K562 (cell line): ENCODE measurements at regions not wholly inside any gene's neighbourhood (a gene's known extent, or its start where the extent isn't known, plus 50 kb on each side); places are given as distances from the start of the nearest gene placed in this dataset.

Source experiments
- ATAC-seq: fragments of 200-7000 bp; cut with Tn5 transposase; 3 replicates; pipeline ENCODE4 v1.9.1; 2020; ENCODE audit warnings: moderate library complexity
- BruUV-seq: library from RNA; stranded (reverse); fragments of 400-500 nt; replicated peaks from 2 replicates; lab custom pipeline; 2021; lab: Mats Ljungman, UMichigan
- CTCF ChIA-PET: fragments of 300-600 bp; formaldehyde crosslinking; extraction: SDS; loops from one replicate; lab custom pipeline; 2021; ENCODE audit warnings: low intra/inter-chr PET ratio; lab: Yijun Ruan, JAX
- POLR2A ChIA-PET: fragments of 300-600, 350-650 bp; sonication (Branson Sonifier 250); formaldehyde crosslinking; extraction: SDS; loops from one replicate; lab custom pipeline; 2021; ENCODE audit warnings: antibody characterized with exemption, inconsistent platforms; lab: Yijun Ruan, JAX
- DNase-seq, 4 experiments: peaks; one replicate each; pipeline versions ENCODE4 v3.0.0 to v3.0.0-alpha.2; 2011 to 2018; ENCODE audit warnings: low spot score in 3 of 4, mixed read lengths in 3 of 4; ENCODE audit errors: extremely low read depth in 1 of 4
- FAIRE-seq: peaks from 2 replicates; lab custom pipeline; 2011; peaks lifted over from hg19 to GRCh38; lab: Jason Lieb, UNC
- H2AFZ ChIP-seq: 2 replicates; pipeline ENCODE4 v1.6.0; 2011; ENCODE audit warnings: low read depth, low read length, control low read depth, inconsistent platforms
- H3K27ac ChIP-seq: fragments of 200-600 bp; 3 replicates; pipeline ENCODE4 v1.8.0; 2011; ENCODE audit warnings: low read depth, mild to moderate bottlenecking, control low read depth, inconsistent platforms, low read length, moderate library complexity, mixed read lengths; ENCODE audit errors: extremely low read depth
- H3K27me3 ChIP-seq, 2 experiments: fragments of 300-600 bp in 1 of 2; 2 replicates in 1 of 2; 3 replicates in 1 of 2; pipeline versions ENCODE4 v1.6.0 to v1.8.0; 2011; ENCODE audit warnings: inconsistent platforms in 2 of 2, low read length in 2 of 2, mild to moderate bottlenecking in 1 of 2, mixed read lengths in 1 of 2, moderate library complexity in 1 of 2; ENCODE audit not compliant: control insufficient read depth in 2 of 2, insufficient read depth in 2 of 2
- H3K36me3 ChIP-seq: fragments of 300-600 bp; 3 replicates; pipeline ENCODE4 v1.8.0; 2011; ENCODE audit warnings: mild to moderate bottlenecking, low read length, inconsistent platforms; ENCODE audit not compliant: control insufficient read depth, insufficient read depth
- H3K4me1 ChIP-seq, 2 experiments: fragments of 200-600 bp in 1 of 2; replicated peaks in 1 of 2; 2 replicates in 1 of 2; 3 replicates in 1 of 2; pipeline versions ENCODE4 v1.5.1 to v1.8.0; 2011; ENCODE audit warnings: inconsistent platforms in 2 of 2, low read length in 2 of 2, mild to moderate bottlenecking in 1 of 2, mixed read lengths in 1 of 2, moderate library complexity in 1 of 2; ENCODE audit not compliant: control insufficient read depth in 2 of 2, insufficient read depth in 2 of 2
- H3K4me2 ChIP-seq: 2 replicates; pipeline ENCODE4 v1.6.1; 2011; ENCODE audit warnings: low read length, control low read depth, inconsistent platforms, mixed read lengths; ENCODE audit not compliant: insufficient read depth
- H3K4me3 ChIP-seq: fragments of 200-600 bp; sonication (generic), shearing (Covaris generic); 2 replicates; pipeline ENCODE4 v1.5.1; 2016; ENCODE audit warnings: control low read depth, inconsistent platforms
- H3K79me2 ChIP-seq: fragments of 200-600 bp; 3 replicates; pipeline ENCODE4 v1.8.0; 2011; ENCODE audit warnings: low read length, inconsistent platforms; ENCODE audit not compliant: control insufficient read depth, insufficient read depth
- H3K9ac ChIP-seq, 2 experiments: 2 replicates each; pipeline versions ENCODE4 v1.6.0 to v1.6.1; 2011; ENCODE audit warnings: low read depth in 2 of 2, low read length in 2 of 2, control low read depth in 1 of 2, inconsistent platforms in 1 of 2, mild to moderate bottlenecking in 1 of 2, mixed read lengths in 1 of 2; ENCODE audit not compliant: insufficient read depth in 1 of 2
- H3K9me1 ChIP-seq: one replicate; pipeline ENCODE4 v1.6.0; 2011; ENCODE audit warnings: inconsistent platforms, mild to moderate bottlenecking, low read length, moderate library complexity; ENCODE audit not compliant: control insufficient read depth, insufficient read depth
- H3K9me3 ChIP-seq: replicated peaks from 2 replicates; pipeline ENCODE4 v1.5.1; 2011; ENCODE audit warnings: low read depth, low read length, inconsistent platforms; ENCODE audit not compliant: control insufficient read depth, insufficient read depth
- H4K20me1 ChIP-seq: replicated peaks from 2 replicates; pipeline ENCODE4 v1.6.1; 2011; ENCODE audit warnings: low read length, inconsistent platforms, mixed read lengths; ENCODE audit not compliant: control insufficient read depth, insufficient read depth
- HINFP ChIP-seq: fragments of 450-650 bp; conservative IDR thresholded peaks from 2 replicates; pipeline ENCODE4 v1.6.1; 2016; ENCODE audit warnings: missing genetic modification characterization, low read depth, mild to moderate bottlenecking, control low read depth, missing compliant biosample characterization
- KLF6 ChIP-seq: fragments of 250-450 bp; sonication (Bioruptor Pico); IDR thresholded peaks from 2 replicates; pipeline ENCODE4 v1.4.0; 2020; ENCODE audit warnings: mild to moderate bottlenecking, moderate library complexity, borderline replicate concordance
- PTRF ChIP-seq: fragments of 450-650 bp; IDR thresholded peaks from 2 replicates; pipeline ENCODE4 v1.6.1; 2016; ENCODE audit warnings: mild to moderate bottlenecking, missing genetic modification characterization, missing compliant biosample characterization
- TFE3 ChIP-seq: fragments of 450-650 bp; formaldehyde crosslinking; IDR thresholded peaks from 2 replicates; pipeline ENCODE4 v1.4.0; 2020; ENCODE audit warnings: mild to moderate bottlenecking, mixed read lengths
- THAP7 ChIP-seq: fragments of 250-450 bp; sonication (Bioruptor Pico); IDR thresholded peaks from 2 replicates; pipeline ENCODE4 v1.5.0; 2021
- ZNF184 ChIP-seq: sonication (generic); formaldehyde crosslinking; IDR thresholded peaks from 2 replicates; pipeline ENCODE4 v1.5.0; 2020; ENCODE audit warnings: missing genetic modification reagents
- WGBS: fragments of 100-300 bp; shearing (Covaris generic); methylation state at CpG from one replicate; pipeline ENCODE4 v1.1.6; 2016; ENCODE audit warnings: low coverage, mixed read lengths; ENCODE audit not compliant: insufficient coverage; ENCODE audit errors: missing lambda C conversion rate; 5-methylcytosine and 5-hydroxymethylcytosine counted together
- in situ Hi-C: fragments of 300-500 bp; cut with MboI; formaldehyde crosslinking; loops from 4 replicates; pipeline ENCODE4 v1.15.0; 2018; ENCODE audit warnings: inconsistent platforms, mixed read lengths
- intact Hi-C: fragments of 100-400 bp; cut with micrococcal nuclease; formaldehyde crosslinking; loops from 2 replicates; pipeline ENCODE4 v1.14.2; 2022
- TF ChIP-seq, protein P1 (sequence below), 2 experiments: IDR thresholded peaks in 1 of 2; conservative IDR thresholded peaks in 1 of 2; 2 replicates each; pipeline ENCODE4 v1.6.1; 2016; ENCODE audit warnings: low read depth in 2 of 2, mild to moderate bottlenecking in 1 of 2, missing compliant biosample characterization in 1 of 2, missing genetic modification characterization in 1 of 2, moderate library complexity in 1 of 2
- TF ChIP-seq, protein P2 (sequence below), 2 experiments: fragments of 450-650 bp in 1 of 2; sonication (generic) in 1 of 2; formaldehyde crosslinking in 1 of 2; IDR thresholded peaks in 1 of 2; conservative IDR thresholded peaks in 1 of 2; 2 replicates each; pipeline versions ENCODE4 v1.6.1 to v1.8.1; 2016 to 2023; ENCODE audit warnings: mild to moderate bottlenecking in 2 of 2, moderate library complexity in 2 of 2, inconsistent platforms in 1 of 2, missing genetic modification reagents in 1 of 2
- TF ChIP-seq, protein P3 (sequence below): sonication (generic); formaldehyde crosslinking; IDR thresholded peaks from 2 replicates; pipeline ENCODE4 v1.8.1; 2023; ENCODE audit warnings: mild to moderate bottlenecking, missing genetic modification reagents, moderate library complexity

GRCh38 chr20:39903806-39904465 is 785.1 kb downstream of the MAFB start:
- no peak overlapping the region for H2AFZ ChIP-seq
- BruUV-seq = no TSS peak
- POLR2A ChIA-PET = no interaction called here
- TF ChIP-seq HINFP (tag) (no peak), PTRF (tag) (no peak), TFE3 (CRISPR knock-in tag) (no peak), ZNF184 (CRISPR knock-in tag) (no peak), KLF6 (CRISPR knock-in tag) (no peak), THAP7 (CRISPR knock-in tag) (no peak)
- TF ChIP-seq, protein P1, sequence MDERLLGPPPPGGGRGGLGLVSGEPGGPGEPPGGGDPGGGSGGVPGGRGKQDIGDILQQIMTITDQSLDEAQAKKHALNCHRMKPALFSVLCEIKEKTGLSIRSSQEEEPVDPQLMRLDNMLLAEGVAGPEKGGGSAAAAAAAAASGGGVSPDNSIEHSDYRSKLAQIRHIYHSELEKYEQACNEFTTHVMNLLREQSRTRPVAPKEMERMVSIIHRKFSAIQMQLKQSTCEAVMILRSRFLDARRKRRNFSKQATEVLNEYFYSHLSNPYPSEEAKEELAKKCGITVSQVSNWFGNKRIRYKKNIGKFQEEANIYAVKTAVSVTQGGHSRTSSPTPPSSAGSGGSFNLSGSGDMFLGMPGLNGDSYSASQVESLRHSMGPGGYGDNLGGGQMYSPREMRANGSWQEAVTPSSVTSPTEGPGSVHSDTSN (CRISPR knock-in tag; IDR thresholded peaks at IDR 0.05; ENCODE audit: low read depth) = no peak
- TF ChIP-seq, protein P1 (tag; conservative IDR thresholded peaks at IDR 0.05; ENCODE audit: low read depth) = no peak
- TF ChIP-seq, protein P2, sequence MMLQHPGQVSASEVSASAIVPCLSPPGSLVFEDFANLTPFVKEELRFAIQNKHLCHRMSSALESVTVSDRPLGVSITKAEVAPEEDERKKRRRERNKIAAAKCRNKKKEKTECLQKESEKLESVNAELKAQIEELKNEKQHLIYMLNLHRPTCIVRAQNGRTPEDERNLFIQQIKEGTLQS (IDR thresholded peaks at IDR 0.05) = no peak
- TF ChIP-seq, protein P2 (CRISPR knock-in tag; conservative IDR thresholded peaks at IDR 0.05) = no peak
- TF ChIP-seq, protein P3, sequence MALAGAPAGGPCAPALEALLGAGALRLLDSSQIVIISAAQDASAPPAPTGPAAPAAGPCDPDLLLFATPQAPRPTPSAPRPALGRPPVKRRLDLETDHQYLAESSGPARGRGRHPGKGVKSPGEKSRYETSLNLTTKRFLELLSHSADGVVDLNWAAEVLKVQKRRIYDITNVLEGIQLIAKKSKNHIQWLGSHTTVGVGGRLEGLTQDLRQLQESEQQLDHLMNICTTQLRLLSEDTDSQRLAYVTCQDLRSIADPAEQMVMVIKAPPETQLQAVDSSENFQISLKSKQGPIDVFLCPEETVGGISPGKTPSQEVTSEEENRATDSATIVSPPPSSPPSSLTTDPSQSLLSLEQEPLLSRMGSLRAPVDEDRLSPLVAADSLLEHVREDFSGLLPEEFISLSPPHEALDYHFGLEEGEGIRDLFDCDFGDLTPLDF = no peak

More at GRCh38 chr20:39903806-39904465, 785.1 kb downstream of the MAFB start:
- Histone ChIP-seq H3K9me3 (peaks cover 2% of the 10 kb centered on the region; the same call in 1 of the 2 replicates), H3K4me1 (no peaks in the 10 kb centered on the region), H3K27ac (no peak overlapping the region), H3K79me2 (no peaks in the 10 kb centered on the region), H3K36me3 (no peaks in the 10 kb centered on the region), H3K4me2 (no peak overlapping the region), H3K27me3 (no peaks in the 10 kb centered on the region), H3K4me3 (no peak overlapping the region), H3K9ac (no peak overlapping the region), H4K20me1 (no peaks in the 10 kb centered on the region), H3K9me1 (no peaks in the 10 kb centered on the region)
- WGBS = 2% methylated on average over 10 of the region's 10 CpGs
- no peak for FAIRE-seq
- no peak for ATAC-seq
- DNase-seq = no peak
- CTCF ChIA-PET = no interaction called here
- intact Hi-C loops = no loop called here
- in situ Hi-C loops = no loop called here
